Activated CD4-positive, alpha-beta T cell treated with anti-CD3 and anti-CD28 coated beads for 4 hours (primary cell): ENCODE measurements at regions not wholly inside any gene's neighbourhood (a gene's known extent, or its start where the extent isn't known, plus 50 kb on each side); places are given as distances from the start of the nearest gene placed in this dataset.

Source experiments
- DNase-seq, 2 donors: peaks; one replicate each; pipeline ENCODE4 v3.0.0-alpha.2; 2020

DNA sequence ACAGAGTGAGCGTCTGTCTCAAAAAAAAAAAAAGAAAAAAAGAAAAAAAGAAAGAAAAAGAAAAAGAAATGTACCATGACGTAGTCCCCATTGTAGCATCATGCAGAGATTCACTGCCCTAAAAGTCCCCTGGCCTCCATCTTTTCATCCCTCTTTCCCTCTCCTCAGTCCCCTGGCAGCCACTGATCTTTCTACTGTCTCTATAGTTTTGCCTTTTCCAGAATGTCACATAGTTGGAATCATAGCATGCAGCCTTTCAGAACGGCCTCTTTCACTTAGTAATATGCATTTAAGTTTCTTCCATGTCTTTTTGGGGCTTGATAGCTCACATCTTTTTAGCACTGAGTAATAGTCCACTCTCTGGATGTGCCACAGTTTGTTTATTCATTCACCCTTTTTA, 60.5 kb upstream of the NCOR2 start:
- DNase-seq = no peak

DNA sequence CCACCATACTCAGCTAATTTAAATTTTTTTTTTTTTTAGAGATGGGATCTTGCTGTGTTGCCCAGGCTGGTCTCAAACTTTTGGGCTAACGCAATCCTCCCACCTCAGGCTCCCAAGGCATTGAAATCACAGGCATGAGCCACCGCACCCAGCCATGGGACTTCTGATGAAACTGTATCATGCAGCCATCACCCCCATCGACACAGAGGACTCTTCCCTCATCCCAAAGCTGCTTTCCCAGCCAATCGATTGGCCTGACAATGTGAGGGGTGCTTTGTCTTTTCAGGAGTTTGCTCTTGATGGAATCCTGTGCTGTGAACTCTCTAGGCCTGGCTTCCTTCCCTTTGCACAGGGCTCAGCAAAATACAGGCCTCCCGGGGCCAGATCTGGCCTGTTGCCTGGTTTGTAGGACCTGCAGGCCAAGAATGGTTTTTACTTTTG, 59.6 kb upstream of the NCOR2 start:
- DNase-seq = no peak

DNA sequence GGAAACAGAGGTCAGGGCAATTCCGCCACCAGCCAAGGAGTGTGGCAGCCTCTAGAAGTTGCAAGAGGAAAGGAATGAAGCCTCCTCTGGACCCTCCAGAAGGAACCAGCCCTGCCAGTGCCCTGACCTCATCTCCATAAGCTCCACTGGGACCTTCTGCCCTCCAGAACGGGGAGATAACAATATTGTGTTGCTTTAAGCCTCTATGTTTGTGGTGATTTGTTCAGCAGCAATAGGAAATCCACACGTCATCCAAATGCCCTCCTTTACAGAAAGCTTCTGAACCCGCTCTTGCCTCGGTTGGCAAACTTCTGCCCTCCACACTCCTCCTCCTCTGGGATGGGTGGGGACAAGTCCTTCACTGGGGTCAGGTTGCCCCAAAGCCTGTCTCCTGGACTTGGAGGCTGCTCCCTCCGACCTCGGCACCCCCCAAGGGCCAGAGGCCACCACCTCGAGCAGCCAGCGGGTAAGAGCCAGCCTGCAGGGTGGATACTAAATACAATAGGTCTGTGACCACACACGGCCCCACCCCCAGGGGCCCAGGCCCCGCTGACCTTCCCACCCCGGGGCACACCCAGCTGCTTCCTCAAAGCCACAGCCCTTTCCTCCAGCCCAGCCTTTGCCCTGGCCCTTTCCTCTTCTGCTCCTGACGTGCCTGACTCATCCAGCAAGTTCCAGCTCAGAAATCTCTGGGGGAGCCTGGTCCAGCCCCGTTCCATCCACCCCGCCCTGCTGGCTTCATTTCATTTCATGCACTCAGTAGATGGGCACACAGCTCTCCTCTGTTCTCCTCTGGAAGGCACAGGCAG, 58.7 kb upstream of the NCOR2 start:
- no peak for DNase-seq

DNA sequence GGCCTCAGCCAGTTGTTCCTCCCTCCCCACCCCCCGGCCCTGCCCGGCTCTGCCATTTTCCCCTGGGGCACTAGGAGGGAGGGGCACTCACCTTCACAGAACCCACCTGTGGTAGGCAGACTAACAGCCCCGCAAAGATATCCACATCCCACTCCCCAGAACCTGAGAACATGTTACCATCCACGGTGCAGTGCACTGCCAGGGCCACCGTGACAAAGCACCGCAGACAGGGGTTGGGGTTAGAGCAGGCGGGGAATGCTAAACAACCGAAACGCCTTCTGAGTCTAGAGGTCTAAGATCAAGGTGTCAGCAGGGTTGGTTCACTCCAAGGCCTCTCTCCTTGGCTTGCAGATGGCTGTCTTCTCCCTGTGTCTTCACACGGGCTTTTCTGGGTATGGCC, 57.4 kb upstream of the NCOR2 start:
- DNase-seq = no peak

DNA sequence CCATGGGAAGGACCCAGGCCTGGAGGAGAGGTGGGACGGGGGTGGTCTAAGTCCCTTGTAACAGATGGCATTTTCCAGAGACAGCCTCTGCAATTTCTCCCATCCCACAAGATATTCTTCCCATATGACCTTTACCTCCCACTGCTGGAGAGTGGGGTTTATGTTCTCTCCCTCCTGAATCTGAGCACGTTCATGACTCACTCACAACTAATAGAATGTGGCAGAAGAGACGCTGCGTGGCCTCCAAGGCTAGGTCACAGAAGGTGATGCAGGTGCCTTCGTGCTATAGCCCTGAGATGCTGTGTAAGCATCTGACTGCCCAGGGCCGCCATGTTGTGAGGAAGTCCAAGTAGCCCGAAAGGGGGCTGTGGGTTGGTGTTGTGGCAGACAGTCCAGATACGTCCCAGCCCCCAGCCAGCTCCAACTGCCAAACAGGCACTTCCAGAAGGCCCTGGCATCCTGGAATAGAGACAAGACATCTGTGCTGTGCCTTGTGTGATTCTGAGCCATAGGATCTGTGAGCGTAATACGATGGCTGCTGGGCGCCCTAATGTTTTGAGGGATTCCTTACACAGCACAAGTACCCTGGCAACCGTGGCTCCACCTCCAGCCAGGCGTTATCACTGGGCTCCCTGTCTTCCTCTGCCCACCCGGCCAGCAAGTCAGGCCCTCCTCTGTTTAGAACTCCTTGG, 56.1 kb upstream of the NCOR2 start:
- no peak for DNase-seq

DNA sequence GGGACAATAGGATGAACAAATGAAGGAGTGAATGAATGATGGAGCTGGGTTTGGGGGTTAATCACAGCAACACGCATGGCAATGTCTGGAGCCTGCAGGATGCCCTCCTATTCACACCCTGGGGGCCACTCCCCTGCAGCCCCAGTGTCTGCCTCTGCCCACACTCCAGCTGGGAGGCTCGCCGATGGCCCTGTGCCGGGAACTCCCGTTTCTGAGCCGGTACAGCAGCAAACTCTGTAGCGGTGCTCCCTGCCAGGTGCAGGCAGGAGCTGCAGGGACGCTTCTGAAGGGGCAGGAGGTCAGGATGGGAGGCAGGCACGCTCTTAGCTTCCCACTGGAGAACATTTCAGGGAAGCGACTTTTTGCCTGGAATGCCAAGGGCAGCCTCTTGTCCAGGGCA, 55.4 kb upstream of the NCOR2 start:
- no peak for DNase-seq

DNA sequence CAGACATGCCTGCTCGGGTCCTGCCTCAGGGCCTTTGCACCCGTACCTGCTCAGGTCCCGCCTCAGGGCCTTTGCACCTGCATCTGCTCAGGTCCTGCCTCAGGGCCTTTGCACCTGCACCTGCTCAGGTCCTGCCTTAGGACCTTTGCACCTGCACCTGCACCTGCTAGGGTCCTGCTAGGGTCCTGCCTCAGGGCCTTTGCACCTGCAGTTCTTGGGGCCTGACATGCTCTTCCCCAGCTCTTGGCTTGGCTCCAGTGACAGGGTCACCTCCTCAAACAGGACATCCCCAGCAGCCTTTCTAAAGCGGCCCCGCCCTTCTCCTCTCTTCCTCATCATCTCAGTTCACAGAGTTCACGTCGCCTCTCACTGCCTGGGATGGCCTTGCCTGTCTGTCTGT, 54.9 kb upstream of the NCOR2 start:
- DNase-seq = no peak

DNA sequence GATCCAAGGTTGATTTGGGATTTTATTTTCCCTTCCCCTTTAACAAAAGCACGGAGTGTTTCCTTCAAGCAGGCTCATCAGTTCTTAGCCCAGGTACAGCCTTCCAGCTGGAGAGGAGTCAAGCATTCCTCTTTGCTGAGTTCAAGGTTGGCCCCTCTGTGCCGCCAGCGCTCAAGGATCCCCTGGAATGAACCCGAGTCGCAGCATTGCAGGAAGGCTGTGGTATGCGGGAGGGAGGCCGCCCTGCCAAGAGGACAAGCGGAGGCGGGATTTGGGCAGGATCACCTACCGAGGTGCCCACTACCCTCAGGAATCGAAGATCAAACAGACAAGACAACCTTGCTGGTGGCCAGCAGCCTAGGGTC, 53.9 kb upstream of the NCOR2 start:
- no peak for DNase-seq

DNA sequence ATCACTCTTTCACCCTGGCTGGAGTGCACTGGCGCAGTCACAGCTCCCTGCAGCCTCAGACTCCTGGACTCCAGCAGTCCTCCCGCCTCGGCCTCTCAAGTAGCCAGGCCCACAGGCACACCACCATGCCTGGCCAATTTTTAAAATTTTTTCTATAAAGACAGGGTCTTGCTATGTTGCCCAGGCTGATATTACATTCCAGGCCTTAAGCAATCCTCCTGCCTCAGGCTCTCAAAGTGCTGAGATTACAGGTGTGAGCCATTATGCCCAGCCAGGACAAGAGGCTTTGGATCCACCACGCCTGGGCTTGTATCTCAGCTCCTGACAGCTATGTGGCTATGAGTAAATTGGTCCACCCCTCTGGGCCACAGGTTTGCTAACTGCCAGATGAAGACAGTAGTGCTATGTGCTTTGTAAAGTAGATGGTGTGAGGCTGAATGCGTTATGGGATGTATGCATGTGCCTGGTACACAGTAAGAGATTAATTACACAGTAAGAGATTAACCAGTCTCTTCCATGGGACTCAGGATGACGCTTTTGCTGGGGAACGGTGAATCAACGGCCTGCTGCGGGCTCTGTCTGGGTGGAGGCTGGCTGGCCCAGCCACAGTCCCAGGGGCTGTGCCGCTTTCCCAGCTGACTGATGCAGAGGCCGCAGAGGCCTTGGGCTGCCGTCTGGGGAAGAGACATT, 53.3 kb upstream of the NCOR2 start:
- DNase-seq = no peak

DNA sequence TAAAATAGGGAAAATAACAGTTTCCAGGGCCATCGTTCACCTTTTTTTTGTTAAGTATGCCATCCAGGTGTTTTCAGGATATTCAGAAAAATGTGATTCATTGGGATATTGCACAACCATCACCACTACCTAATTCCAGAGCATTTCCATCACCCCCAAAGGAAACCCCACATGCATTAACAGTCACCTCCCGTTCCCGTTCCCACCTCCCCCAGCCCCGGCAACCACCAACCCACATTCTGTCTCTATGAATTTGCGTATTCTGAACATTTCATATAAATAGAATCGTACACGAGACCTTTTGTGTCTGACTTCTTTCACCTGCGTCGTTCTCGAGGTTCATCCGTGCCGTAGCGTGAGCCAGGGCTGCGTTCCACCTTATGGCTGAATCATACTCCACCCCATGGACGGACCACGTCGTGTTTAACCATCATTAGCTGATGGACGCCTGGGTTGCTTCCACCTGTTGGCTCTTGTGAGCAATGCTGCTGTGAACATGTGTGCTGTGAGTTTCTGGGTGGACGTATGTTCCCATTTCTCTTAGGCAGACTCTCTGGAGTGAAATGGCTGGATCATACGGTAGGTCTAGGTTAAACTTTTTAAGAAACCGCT, 51.0 kb upstream of the NCOR2 start:
- DNase-seq = no peak

DNA sequence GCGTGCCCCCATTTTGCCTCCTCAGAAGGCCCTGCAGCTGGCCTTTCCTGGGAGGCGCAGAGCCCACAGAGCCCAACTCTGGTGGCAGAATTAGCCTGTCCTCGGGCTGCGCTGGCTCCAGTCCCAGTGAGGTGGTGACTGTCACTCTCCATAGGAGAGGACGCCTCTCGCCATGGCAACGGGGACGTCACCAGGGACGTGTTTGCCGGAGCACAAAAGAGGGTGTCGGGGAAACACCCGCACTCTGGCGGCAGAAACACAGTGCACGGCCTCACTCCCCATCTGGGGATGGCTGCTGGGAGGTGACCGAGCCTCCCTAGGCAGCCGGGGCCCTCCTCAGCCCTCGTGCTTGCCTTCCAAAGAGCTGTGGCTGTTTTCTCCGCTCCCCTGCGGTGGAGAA, 50.2 kb upstream of the NCOR2 start:
- no peak for DNase-seq
